ENCODE measurements at regions not wholly inside any gene's neighbourhood (a gene's known extent, or its start where the extent isn't known, plus 50 kb on each side); places are given as distances from the start of the nearest gene placed in this dataset.
"Not testable (repeated sequence)": the region's sequence is repeated elsewhere in the genome, so short reads cannot be mapped to it uniquely, and the experiment has no call there.

GRCh38 chr6:113375466-113375865 is 481.7 kb upstream of the MARCKS start:
- intact Hi-C loops (cut with DNase I); DNase-seq: not testable (repeated sequence)

GRCh38 chr6:113375950-113376846 is 480.9 kb upstream of the MARCKS start:
- DNase-seq = no peak
- intact Hi-C loops (cut with DNase I) = no loop called here

DNA sequence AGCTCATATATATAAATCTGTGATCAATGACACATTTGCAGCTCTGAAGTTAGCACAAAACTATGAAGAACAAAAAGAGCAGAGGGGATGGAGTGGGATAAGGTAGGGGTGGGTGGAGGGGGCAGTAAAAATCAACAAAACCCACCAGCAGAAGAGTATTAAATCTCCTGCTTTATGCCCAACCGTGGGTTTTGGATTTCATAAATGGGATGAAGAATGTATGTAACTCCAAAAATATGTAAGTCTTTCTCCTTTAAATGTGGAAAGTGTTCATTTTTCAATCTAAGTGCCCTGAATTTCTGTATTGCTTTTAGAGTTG is 480.3 kb upstream of the MARCKS start:
- intact Hi-C loops (cut with DNase I) = no loop called here
- DNase-seq = no peak

DNA sequence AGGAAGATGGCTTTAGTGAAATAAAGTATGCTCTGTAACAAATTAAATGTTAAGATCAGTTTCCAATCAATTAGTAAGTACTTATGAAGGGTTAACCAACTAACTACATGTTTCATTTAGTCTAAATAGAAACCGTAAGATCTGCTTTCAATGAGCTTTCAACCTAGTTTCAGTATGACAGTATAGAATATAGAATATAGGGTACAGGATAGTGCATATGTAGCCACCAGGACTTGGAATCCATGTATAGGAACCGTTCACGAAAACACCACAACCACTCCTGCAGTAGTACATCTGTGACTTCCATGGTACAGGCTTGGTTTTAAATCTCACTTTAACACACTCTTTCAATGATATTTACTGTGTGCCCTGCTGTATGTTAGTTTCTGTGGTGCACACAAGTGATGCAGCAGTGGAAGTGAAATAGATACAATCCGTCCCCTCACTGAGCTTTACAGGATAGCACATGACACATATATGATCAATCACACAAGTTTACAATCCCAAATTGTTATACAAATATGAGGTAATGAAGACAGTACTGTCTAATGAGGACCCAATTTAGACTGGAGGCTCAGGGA is 479.7 kb upstream of the MARCKS start:
- intact Hi-C loops (cut with DNase I) = no loop called here

DNA sequence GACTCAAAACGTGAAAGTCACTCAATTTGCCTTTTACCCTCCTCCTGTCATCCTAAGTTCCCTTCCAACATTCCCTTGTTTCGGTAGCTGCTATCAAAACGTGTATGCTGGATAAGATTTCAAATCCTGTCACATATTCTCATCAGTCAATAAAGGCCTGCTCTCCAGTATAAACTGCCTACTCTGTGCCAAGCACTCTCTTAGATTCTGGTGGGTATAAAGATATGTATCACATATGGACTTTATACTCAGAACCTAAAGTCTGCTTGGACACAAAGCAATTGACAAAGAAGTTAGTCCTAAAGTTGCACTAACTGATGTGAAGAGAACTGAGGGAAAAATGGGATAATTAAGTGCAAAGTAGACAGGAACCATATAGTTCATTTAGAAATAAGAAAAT is 476.6 kb upstream of the MARCKS start:
- intact Hi-C loops (cut with DNase I) = no loop called here
- no peak for DNase-seq

More for the DNA sequence above, 479.7 kb upstream of the MARCKS start:
- no peak for DNase-seq

DNA sequence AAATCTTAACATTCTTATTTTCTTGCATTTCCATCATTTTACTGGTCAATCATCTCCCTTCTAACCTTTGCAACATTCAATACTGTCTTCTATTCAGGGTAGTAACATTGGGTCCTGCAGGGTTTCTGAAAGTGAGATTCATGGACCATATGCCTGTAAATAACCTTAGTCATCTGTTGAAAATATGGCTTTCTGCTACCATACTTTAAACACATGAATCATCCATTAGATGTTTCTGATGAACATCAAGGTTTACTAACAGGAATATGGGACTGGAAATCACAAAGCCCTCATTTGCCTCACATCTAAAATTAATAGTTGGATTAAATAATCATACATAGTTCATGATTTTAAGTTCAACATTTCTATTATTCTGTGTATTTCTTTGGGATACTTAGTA is 475.9 kb upstream of the MARCKS start:
- no peak for DNase-seq
- intact Hi-C loops (cut with DNase I) = no loop called here

GRCh38 chr6:113381959-113382358 is 475.2 kb upstream of the MARCKS start:
- intact Hi-C loops (cut with DNase I) = no loop called here
- peak in 4 of 42 donors; percentile 8 to 42 (median 30) for DNase-seq

GRCh38 chr6:113383701-113384100 is 473.4 kb upstream of the MARCKS start:
- intact Hi-C loops (cut with DNase I) = no loop called here

GRCh38 chr6:113385020-113385431 is 472.1 kb upstream of the MARCKS start:
- DNase-seq = no peak
- intact Hi-C loops (cut with DNase I) = no loop called here

More at GRCh38 chr6:113383701-113384100, 473.4 kb upstream of the MARCKS start:
- no peak for DNase-seq

DNA sequence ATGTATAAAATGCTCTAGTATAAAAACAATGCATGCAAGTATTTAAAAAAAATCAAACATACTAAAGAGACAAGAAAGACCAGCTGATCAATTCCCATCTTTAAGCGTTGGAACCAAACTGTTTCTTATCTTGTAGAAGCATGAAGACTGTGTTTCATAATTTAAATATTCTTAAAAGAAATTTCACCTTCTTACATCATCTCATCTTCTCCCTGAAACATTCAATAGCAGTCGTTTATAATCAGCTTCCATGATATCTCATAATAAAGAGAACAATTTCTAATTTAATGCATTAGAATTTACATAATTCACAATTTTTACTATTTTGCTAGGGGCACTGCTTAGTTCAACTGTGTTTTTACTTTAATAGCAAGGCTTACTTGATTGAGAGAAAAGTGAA is 468.1 kb upstream of the MARCKS start:
- intact Hi-C loops (cut with DNase I) = no loop called here
- no peak for DNase-seq

DNA sequence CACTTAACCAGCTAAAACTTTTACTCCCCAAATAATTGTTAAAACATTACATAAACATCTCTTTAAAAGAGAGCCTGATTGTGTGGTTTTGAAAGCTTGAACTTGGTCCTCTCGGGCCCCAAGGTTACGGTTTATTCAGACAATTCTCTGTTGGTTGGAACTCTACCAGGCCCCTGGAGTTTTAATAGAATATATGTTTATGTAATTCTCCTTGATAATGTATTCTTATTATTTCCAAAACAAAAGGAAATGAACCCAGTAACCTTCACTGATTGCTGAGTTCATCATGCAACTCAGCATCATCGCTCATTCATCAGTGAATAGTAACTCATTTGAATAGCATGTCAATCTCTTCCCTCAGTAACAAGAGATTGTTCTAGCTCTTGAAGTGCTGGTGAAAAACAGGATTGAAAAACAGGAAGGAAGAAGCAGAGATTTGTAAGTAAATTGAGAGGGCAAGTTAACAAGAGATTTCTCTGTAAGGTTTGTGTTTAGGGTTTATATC is 464.5 kb upstream of the MARCKS start:
- intact Hi-C loops (cut with DNase I) = no loop called here
- no peak for DNase-seq

DNA sequence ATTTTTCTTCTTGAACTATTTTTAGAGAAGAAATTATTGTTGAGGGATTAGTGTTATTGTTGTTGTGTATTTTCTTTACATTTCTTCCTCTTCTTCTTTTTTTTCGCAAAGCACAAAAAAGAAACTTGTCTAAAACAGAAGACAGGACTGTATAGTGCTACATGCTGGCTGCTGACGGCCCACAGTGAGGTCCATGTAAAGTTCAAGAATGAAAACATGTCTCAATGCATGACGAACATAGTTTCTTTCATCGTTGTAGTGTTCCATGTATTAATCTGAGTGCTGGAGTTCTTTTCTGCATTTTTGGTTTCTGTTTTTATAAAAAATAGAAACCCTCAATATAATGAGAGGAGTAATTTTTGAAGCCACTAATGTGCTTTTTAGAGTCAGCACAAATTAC is 462.9 kb upstream of the MARCKS start:
- intact Hi-C loops (cut with DNase I) = no loop called here
- DNase-seq = no peak

DNA sequence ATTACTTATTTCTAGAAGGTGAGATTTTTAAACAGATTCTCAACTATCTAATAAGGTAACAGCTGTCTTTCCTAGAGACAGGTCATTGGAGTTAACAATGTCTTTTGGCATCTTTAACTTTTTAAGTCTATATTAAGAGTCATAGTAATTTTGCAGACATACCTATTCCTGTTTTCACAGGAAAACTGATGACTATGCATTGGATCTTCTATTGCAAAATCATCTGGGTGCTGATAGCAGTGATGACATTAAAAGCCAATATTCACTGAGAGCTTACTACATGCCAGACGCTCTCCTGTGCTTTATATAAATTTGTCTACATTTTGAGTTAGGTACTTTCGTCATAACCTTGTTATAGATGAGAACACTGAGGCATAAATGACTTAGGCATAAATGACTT is 462.4 kb upstream of the MARCKS start:
- intact Hi-C loops (cut with DNase I) = no loop called here
- no peak for DNase-seq

DNA sequence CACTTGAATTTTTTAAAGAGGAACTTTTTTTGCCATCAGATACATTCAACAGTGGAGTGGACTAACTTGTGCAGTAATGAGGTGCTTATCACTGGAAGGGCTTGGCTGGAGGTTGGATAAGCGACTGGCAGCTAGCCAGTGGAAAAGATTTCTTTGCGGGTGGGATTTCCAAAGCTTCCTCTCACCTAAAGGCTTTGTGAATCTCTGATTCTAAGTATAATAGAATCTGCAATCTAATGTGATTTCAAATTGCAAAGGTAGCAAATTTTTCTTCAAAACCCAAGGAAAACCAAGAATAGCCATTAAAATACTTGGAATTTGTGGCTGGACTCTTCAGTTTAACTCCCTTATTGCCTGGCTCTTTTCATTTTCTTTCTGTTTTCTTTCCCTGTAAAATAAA is 460.4 kb upstream of the MARCKS start:
- intact Hi-C loops (cut with DNase I) = no loop called here
- DNase-seq = no peak

- intact Hi-C loops (cut with DNase I) = no loop called here
- no peak for DNase-seq
Observed at GRCh38 chr6:113397236-113397635, 459.9 kb upstream of the MARCKS start.

- no peak for DNase-seq
- intact Hi-C loops (cut with DNase I) = no loop called here
Observed at GRCh38 chr6:113401231-113401630, 455.9 kb upstream of the MARCKS start.

- DNase-seq = no peak
- intact Hi-C loops (cut with DNase I) = no loop called here
Observed at GRCh38 chr6:113402544-113402943, 454.6 kb upstream of the MARCKS start.

DNA sequence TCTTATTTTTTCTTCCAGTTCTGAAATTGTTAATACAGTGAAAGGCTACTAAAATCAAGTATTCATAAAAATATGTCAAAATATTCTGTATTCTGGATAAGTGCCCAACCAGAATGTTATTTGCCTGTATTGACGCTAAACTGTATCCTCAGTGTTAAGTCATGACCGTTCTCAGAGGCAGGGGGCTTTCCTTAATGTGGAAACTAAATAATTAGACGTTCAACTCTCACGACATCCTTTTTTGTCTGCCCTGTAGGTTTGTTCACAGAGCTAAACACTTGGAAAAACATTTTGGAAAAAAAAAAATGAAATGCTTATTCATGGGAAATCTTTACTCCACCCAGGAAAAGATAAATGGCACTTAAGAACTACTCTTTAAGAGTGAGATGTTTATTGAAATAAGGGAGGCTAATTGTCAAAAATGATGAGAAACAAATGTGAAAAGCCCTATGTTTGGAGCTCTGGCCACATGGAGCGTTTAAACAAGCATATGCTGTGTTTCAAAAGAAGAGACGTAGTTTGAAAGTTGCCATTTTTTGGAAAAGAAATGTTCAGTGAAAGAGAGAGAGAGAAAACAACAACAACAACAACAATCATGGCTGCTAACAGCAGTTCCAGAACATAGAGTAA is 453.1 kb upstream of the MARCKS start:
- intact Hi-C loops (cut with DNase I) = no loop called here
- DNase-seq = no peak

GRCh38 chr6:113405326-113406047 is 451.7 kb upstream of the MARCKS start:
- intact Hi-C loops (cut with DNase I) = no loop called here
- no peak for DNase-seq
